Bronchial epithelial cell (primary cell): ENCODE measurements at regions not wholly inside any gene's neighbourhood (a gene's known extent, or its start where the extent isn't known, plus 50 kb on each side); places are given as distances from the start of the nearest gene placed in this dataset.
"Not testable (repeated sequence)": the region's sequence is repeated elsewhere in the genome, so short reads cannot be mapped to it uniquely, and the experiment has no call there.

Experiments used
- DNase-seq: peaks from one replicate; pipeline ENCODE4 v3.0.0-alpha.2; 2010; ENCODE audit warnings: low read depth
- FAIRE-seq: peaks from 2 replicates; lab custom pipeline; 2011; peaks lifted over from hg19 to GRCh38; lab: Jason Lieb, UNC
- H3K27me3 ChIP-seq: 2 replicates; pipeline ENCODE4 v1.5.1; 2011; ENCODE audit warnings: low read length; ENCODE audit not compliant: control insufficient read depth, insufficient read depth
- H3K36me3 ChIP-seq: 2 replicates; pipeline ENCODE4 v1.5.1; 2011; ENCODE audit warnings: low read length; ENCODE audit not compliant: control insufficient read depth, insufficient read depth
- H3K4me3 ChIP-seq: 2 replicates; pipeline ENCODE4 v1.5.1; 2011; ENCODE audit warnings: mild to moderate bottlenecking, low read depth, low read length, control low read depth
- CTCF ChIP-seq: IDR thresholded peaks from 2 replicates; pipeline ENCODE4 v1.5.1; 2011; ENCODE audit warnings: mild to moderate bottlenecking, moderate library complexity, low read length, control low read depth, inconsistent platforms; ENCODE audit not compliant: insufficient read depth, severe bottlenecking

- TF ChIP-seq CTCF: no peak
- FAIRE-seq (no peak), DNase-seq (peak; percentile 17)
- no peaks in the 10 kb centered on the region for H3K36me3 ChIP-seq
- H3K4me3 ChIP-seq: no peak overlapping the region
- no peaks in the 10 kb centered on the region for H3K27me3 ChIP-seq
Observed at GRCh38 chr5:25458628-25459027, 813.9 kb upstream of the CDH10 start.

GRCh38 chr5:25453500-25453899 lies 808.7 kb upstream of the CDH10 start:
- H3K4me3 ChIP-seq: no peak overlapping the region
- DNase-seq: no peak
- no peak for FAIRE-seq
- H3K36me3 ChIP-seq: no peaks in the 10 kb centered on the region
- H3K27me3 ChIP-seq: no peaks in the 10 kb centered on the region
- no peak for TF ChIP-seq CTCF

GRCh38 chr5:25451294-25451693 lies 806.5 kb upstream of the CDH10 start:
- no peaks in the 10 kb centered on the region for H3K27me3 ChIP-seq
- DNase-seq (no peak), FAIRE-seq (no peak)
- TF ChIP-seq CTCF: no peak
- H3K4me3 ChIP-seq: no peak overlapping the region
- no peaks in the 10 kb centered on the region for H3K36me3 ChIP-seq

- no peak for FAIRE-seq
- Histone ChIP-seq H3K4me3 (no peak overlapping the region), H3K36me3 (no peaks in the 10 kb centered on the region), H3K27me3 (no peaks in the 10 kb centered on the region)
- DNase-seq: no peak
- TF ChIP-seq CTCF: no peak
Observed at GRCh38 chr5:25448646-25449045, 803.9 kb upstream of the CDH10 start.

- H3K4me3 ChIP-seq: no peak overlapping the region
- no peaks in the 10 kb centered on the region for H3K36me3 ChIP-seq
- TF ChIP-seq CTCF: no peak
- DNase-seq (peak; percentile 25), FAIRE-seq (no peak)
- H3K27me3 ChIP-seq: no peaks in the 10 kb centered on the region
Observed at GRCh38 chr5:25448190-25448621, 803.4 kb upstream of the CDH10 start.

- not testable (repeated sequence) for H3K4me3 ChIP-seq, H3K36me3 ChIP-seq, FAIRE-seq, DNase-seq, H3K27me3 ChIP-seq
Observed at GRCh38 chr5:25446061-25446420, 801.3 kb upstream of the CDH10 start.

GRCh38 chr5:25445381-25446060 lies 800.7 kb upstream of the CDH10 start:
- H3K36me3 ChIP-seq, FAIRE-seq, H3K4me3 ChIP-seq, H3K27me3 ChIP-seq, DNase-seq: not testable (repeated sequence)
